ENCODE measurements at regions not wholly inside any gene's neighbourhood (a gene's known extent, or its start where the extent isn't known, plus 50 kb on each side); places are given as distances from the start of the nearest gene placed in this dataset.
"Not testable (repeated sequence)": the region's sequence is repeated elsewhere in the genome, so short reads cannot be mapped to it uniquely, and the experiment has no call there.

DNA sequence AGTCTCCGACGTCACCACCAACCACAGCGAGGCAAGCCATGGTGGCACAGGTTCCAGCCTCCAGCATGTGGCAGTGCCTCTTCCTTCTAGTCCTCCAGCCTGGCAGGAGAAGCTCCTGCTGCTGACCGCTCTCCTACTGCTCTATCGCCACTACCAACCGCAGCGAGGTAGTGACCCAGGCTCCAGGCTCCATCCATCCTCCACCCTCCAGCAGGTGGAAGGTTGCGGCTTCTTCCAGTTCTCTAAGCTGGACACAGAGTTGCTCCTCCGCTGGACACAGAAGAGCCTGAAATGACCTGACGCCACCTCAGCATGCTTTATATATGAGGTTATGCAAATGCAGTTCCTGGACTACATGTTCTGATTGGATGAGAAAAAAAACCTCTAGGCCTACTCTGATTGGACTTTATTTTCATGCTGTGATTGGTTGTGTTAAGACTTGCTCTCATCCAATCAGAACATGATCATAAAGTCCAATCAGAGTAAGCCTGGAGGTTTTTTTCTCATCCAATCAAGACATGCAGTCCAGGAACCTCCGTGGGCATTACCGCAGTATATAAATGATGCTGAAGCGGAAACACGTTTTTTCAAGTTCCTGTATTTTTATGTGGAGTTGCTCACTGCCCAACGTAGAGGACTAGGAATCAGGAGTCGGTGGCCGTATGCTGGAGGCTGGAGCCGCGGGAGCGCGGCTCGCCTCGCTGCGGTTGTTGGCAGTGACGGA, 174.7 kb downstream of the USP22 start:
- intact Hi-C loops (cut with micrococcal nuclease; ENCODE audit: unreplicated experiment); H3K4me1 ChIP-seq (replicated peaks; ENCODE audit: insufficient read depth); H3F3A ChIP-seq (ENCODE audit: insufficient read depth, low read depth); H3K9me2 ChIP-seq (ENCODE audit: insufficient read depth); DNase-seq; H3K4me2 ChIP-seq; H3K79me2 ChIP-seq (ENCODE audit: low read depth); H2AFZ ChIP-seq; H3K27me3 ChIP-seq (ENCODE audit: insufficient read depth, low read depth); H3K36me3 ChIP-seq (ENCODE audit: low read depth); BruUV-seq (replicated peaks); H3K9me3 ChIP-seq (ENCODE audit: insufficient read depth, low read depth); H3K4me3 ChIP-seq; H4K20me1 ChIP-seq (ENCODE audit: insufficient read depth); POLR2A ChIA-PET (ENCODE audit: unreplicated experiment); H3K27ac ChIP-seq; CTCF ChIA-PET: not testable (repeated sequence)

GRCh38 chr17:20868662-20869007, 174.2 kb downstream of the USP22 start:
- intact Hi-C loops (cut with micrococcal nuclease; ENCODE audit: unreplicated experiment); POLR2A ChIA-PET (ENCODE audit: unreplicated experiment); H3K36me3 ChIP-seq (ENCODE audit: low read depth); H3K79me2 ChIP-seq (ENCODE audit: low read depth); H3F3A ChIP-seq (ENCODE audit: insufficient read depth, low read depth); H3K9me3 ChIP-seq (ENCODE audit: insufficient read depth, low read depth); H3K27ac ChIP-seq; CTCF ChIA-PET; H3K4me3 ChIP-seq; H4K20me1 ChIP-seq (ENCODE audit: insufficient read depth); H3K9me2 ChIP-seq (ENCODE audit: insufficient read depth); BruUV-seq (replicated peaks); H3K4me1 ChIP-seq (replicated peaks; ENCODE audit: insufficient read depth); DNase-seq; H2AFZ ChIP-seq; H3K27me3 ChIP-seq (ENCODE audit: insufficient read depth, low read depth); H3K4me2 ChIP-seq: not testable (repeated sequence)

DNA sequence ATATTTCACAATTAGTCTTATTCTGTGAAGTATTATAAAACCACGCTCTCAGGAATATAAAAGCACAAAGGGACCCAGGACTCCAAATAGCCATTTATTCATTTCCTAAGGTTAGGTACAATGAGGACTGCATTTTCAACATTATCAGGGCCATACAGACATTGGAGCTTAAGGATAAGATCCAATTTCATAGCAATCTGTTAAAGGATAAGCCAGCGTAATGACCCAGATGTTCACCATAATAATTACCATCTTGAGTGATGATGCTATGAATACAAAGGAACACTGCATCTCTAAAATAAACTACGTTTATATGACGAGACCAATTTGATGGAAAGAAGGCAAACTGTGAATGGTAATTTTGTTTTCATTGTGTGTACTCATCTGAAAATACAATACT, 169.6 kb downstream of the USP22 start:
- intact Hi-C loops (cut with micrococcal nuclease; ENCODE audit: unreplicated experiment); H3K9me2 ChIP-seq (ENCODE audit: insufficient read depth): not testable (repeated sequence)

DNA sequence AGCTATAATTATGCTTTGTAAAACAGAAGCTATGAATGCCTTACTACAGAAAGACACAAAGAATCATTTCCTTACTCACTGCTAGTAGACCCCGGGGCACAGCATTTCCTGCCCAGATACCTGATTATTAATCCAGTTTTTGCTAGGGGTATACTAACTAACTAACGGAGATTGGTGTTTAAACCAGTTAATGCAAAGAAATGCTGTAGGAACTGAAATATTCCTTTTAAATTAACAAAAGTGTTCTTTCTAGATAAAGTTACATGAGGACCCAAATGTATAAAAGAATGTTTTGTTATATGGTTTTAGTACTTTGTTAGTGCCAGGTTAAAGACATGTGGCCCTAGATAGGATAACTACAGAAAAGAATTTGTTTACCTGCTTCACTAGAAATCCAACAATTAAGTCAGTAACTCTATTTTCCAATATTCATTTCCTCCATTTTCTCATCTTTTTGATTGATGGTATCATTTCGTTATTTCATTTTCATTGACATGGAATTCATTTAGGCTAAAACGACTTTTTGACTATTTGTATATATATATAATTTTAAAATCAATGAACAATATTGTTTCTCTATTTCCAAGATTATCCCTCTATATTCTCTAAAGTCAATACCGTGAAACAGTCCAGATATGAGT, 169.0 kb downstream of the USP22 start:
- BruUV-seq (replicated peaks); H3K9me3 ChIP-seq (ENCODE audit: insufficient read depth, low read depth); H4K20me1 ChIP-seq (ENCODE audit: insufficient read depth); H3K36me3 ChIP-seq (ENCODE audit: low read depth); H2AFZ ChIP-seq; H3K79me2 ChIP-seq (ENCODE audit: low read depth); H3K4me3 ChIP-seq; H3F3A ChIP-seq (ENCODE audit: insufficient read depth, low read depth); H3K4me1 ChIP-seq (replicated peaks; ENCODE audit: insufficient read depth); H3K9me2 ChIP-seq (ENCODE audit: insufficient read depth); intact Hi-C loops (cut with micrococcal nuclease; ENCODE audit: unreplicated experiment); H3K4me2 ChIP-seq; POLR2A ChIA-PET (ENCODE audit: unreplicated experiment); H3K27me3 ChIP-seq (ENCODE audit: insufficient read depth, low read depth); H3K27ac ChIP-seq; DNase-seq; CTCF ChIA-PET: not testable (repeated sequence)

More for the DNA sequence above, 169.6 kb downstream of the USP22 start:
- POLR2A ChIA-PET (ENCODE audit: unreplicated experiment); H3F3A ChIP-seq (ENCODE audit: insufficient read depth, low read depth); H3K79me2 ChIP-seq (ENCODE audit: low read depth); H2AFZ ChIP-seq; H3K36me3 ChIP-seq (ENCODE audit: low read depth); H3K27me3 ChIP-seq (ENCODE audit: insufficient read depth, low read depth); H3K9me3 ChIP-seq (ENCODE audit: insufficient read depth, low read depth); H4K20me1 ChIP-seq (ENCODE audit: insufficient read depth); BruUV-seq (replicated peaks); H3K27ac ChIP-seq; H3K4me1 ChIP-seq (replicated peaks; ENCODE audit: insufficient read depth); H3K4me3 ChIP-seq; H3K4me2 ChIP-seq; DNase-seq: not testable (repeated sequence)
- CTCF ChIA-PET: interaction anchor here (0.6 to 0.7 kb wide), 2 partner anchors 39 to 71 kb away, joined by 3 to 4 read pairs; no protein-coding TSS in a partner anchor

- CTCF ChIA-PET; H3K4me2 ChIP-seq; H3K4me3 ChIP-seq; H3K9me2 ChIP-seq (ENCODE audit: insufficient read depth); H3K36me3 ChIP-seq (ENCODE audit: low read depth); H3F3A ChIP-seq (ENCODE audit: insufficient read depth, low read depth); H3K9me3 ChIP-seq (ENCODE audit: insufficient read depth, low read depth); H3K27me3 ChIP-seq (ENCODE audit: insufficient read depth, low read depth); H4K20me1 ChIP-seq (ENCODE audit: insufficient read depth); intact Hi-C loops (cut with micrococcal nuclease; ENCODE audit: unreplicated experiment); H2AFZ ChIP-seq; H3K79me2 ChIP-seq (ENCODE audit: low read depth); BruUV-seq (replicated peaks); H3K27ac ChIP-seq; H3K4me1 ChIP-seq (replicated peaks; ENCODE audit: insufficient read depth); DNase-seq: not testable (repeated sequence)
- POLR2A ChIA-PET (ENCODE audit: unreplicated experiment): interaction anchor here (0.7 kb wide), 1 partner anchor 599 kb away, joined by 7 read pairs; no protein-coding TSS in a partner anchor
Measured at GRCh38 chr17:20877384-20877783, 165.4 kb downstream of the USP22 start.
